SK-N-SH treated with all-trans-retinoic acid at 6 μM for 48 hours (cell line): ENCODE measurements at regions not wholly inside any gene's neighbourhood (a gene's known extent, or its start where the extent isn't known, plus 50 kb on each side); places are given as distances from the start of the nearest gene placed in this dataset.

Experiments
- ATAC-seq: fragments of 200-7000 bp; cut with Tn5 transposase; 3 replicates; pipeline ENCODE4 v1.9.1; 2020; ENCODE audit warnings: mild to moderate bottlenecking, moderate library complexity
- BACH2 ChIP-seq: fragments of 250-450 bp; sonication (Bioruptor Pico); IDR thresholded peaks from 2 replicates; pipeline ENCODE4 v1.9.0; 2021; ENCODE audit warnings: mild to moderate bottlenecking, borderline replicate concordance
- CSDC2 ChIP-seq: fragments of 250-450 bp; sonication (Bioruptor Pico); IDR thresholded peaks from 2 replicates; pipeline ENCODE4 v1.5.0; 2020; ENCODE audit warnings: mild to moderate bottlenecking, moderate library complexity
- ISL1 ChIP-seq: fragments of 250-450 bp; sonication (Bioruptor Pico); IDR thresholded peaks from 2 replicates; pipeline ENCODE4 v2.1.2; 2022; ENCODE audit warnings: mild to moderate bottlenecking, moderate library complexity
- OSR1 ChIP-seq: fragments of 250-450 bp; sonication (Bioruptor Pico); IDR thresholded peaks from 2 replicates; pipeline ENCODE4 v1.8.0; 2022; ENCODE audit warnings: moderate library complexity, mild to moderate bottlenecking, inconsistent platforms
- PPARA ChIP-seq: fragments of 250-450 bp; sonication (Bioruptor Pico); IDR thresholded peaks from 2 replicates; pipeline ENCODE4 v1.5.0; 2020; ENCODE audit warnings: mild to moderate bottlenecking, borderline replicate concordance
- RARB ChIP-seq: fragments of 250-450 bp; sonication (Bioruptor Pico); IDR thresholded peaks from 2 replicates; pipeline ENCODE4 v1.8.0; 2021; ENCODE audit warnings: mild to moderate bottlenecking, moderate library complexity
- SNAI2 ChIP-seq: fragments of 250-450 bp; sonication (Bioruptor Pico); IDR thresholded peaks from 2 replicates; pipeline ENCODE4 v1.5.0; 2020; ENCODE audit warnings: mild to moderate bottlenecking, moderate library complexity
- TCF4 ChIP-seq: fragments of 250-450 bp; sonication (Bioruptor Pico); IDR thresholded peaks from 2 replicates; pipeline ENCODE4 v1.8.0; 2021; ENCODE audit warnings: mild to moderate bottlenecking, moderate library complexity, borderline replicate concordance
- TOX ChIP-seq: fragments of 250-450 bp; sonication (Bioruptor Pico); IDR thresholded peaks from 2 replicates; pipeline ENCODE4 v1.8.0; 2021; ENCODE audit warnings: mild to moderate bottlenecking, moderate library complexity, borderline replicate concordance
- ZFP3 ChIP-seq: fragments of 250-450 bp; sonication (Bioruptor Pico); IDR thresholded peaks from 2 replicates; pipeline ENCODE4 v1.5.0; 2020; ENCODE audit warnings: mild to moderate bottlenecking, moderate library complexity
- ZFP30 ChIP-seq: fragments of 450-650 bp; formaldehyde crosslinking; IDR thresholded peaks from 2 replicates; pipeline ENCODE4 v1.5.0; 2022; ENCODE audit warnings: mild to moderate bottlenecking, moderate library complexity
- ZNF70 ChIP-seq: fragments of 450-650 bp; formaldehyde crosslinking; IDR thresholded peaks from 2 replicates; pipeline ENCODE4 v1.5.0; 2020; ENCODE audit warnings: mild to moderate bottlenecking, moderate library complexity
- ZNF8 ChIP-seq: fragments of 450-650 bp; formaldehyde crosslinking; IDR thresholded peaks from 2 replicates; pipeline ENCODE4 v1.5.0; 2020; ENCODE audit warnings: mild to moderate bottlenecking, moderate library complexity
- TF ChIP-seq, protein P1 (sequence below): fragments of 250-450 bp; sonication (Bioruptor Pico); IDR thresholded peaks from 2 replicates; pipeline ENCODE4 v1.5.1; 2020; ENCODE audit warnings: low read depth, mild to moderate bottlenecking, moderate library complexity
- TF ChIP-seq, protein P2 (sequence below): fragments of 250-450 bp; sonication (Bioruptor Pico); IDR thresholded peaks from 2 replicates; pipeline ENCODE4 v1.8.0; 2020; ENCODE audit warnings: mild to moderate bottlenecking, moderate library complexity, borderline replicate concordance
- TF ChIP-seq, protein P3 (sequence below): fragments of 250-450 bp; sonication (Bioruptor Pico); IDR thresholded peaks from 2 replicates; pipeline ENCODE4 v1.5.0; 2020; ENCODE audit warnings: mild to moderate bottlenecking, moderate library complexity
- TF ChIP-seq, protein P4 (sequence below): fragments of 250-450 bp; sonication (Bioruptor Pico); IDR thresholded peaks from 2 replicates; pipeline ENCODE4 v1.8.0; 2021; ENCODE audit warnings: low read depth, mild to moderate bottlenecking, moderate library complexity, borderline replicate concordance

DNA sequence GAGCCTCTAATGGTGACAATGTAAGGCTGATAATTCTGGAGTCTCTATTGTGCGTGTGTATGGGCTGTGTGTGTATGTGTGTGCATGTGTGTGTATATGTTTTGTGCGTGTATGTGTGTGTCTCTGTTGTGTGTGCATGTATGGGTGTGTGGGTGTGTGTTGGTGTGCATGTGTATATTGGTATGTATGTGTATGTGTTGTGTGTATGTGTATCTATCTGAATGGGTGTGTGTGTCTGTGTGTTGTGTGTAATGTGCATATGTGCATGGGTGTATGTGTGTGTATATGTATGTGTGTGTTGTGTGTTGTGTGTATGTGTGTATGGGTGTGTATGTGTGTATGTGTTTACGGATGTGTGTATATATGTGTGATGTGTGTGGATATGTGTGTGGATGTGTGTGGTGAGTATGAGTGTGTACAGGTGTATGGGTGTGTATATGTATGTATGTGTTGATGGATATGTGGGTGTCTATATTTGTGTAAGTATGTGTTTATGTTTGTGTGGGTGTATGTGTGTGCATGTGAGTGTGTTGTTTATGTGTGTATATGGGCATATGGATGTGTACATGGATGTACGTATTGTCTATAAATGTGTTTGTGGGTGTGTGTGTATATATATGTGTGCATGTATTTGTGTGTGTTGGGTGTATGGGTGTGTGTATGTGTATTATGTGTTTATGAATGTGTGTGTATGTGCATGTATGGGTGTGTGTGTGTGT, 366.7 kb downstream of the UQCRFS1 start:
- no peak for ATAC-seq
- TF ChIP-seq OSR1 (no peak), PPARA (CRISPR knock-in tag) (no peak), BACH2 (CRISPR knock-in tag) (no peak), ZFP3 (CRISPR knock-in tag) (no peak)
- TF ChIP-seq, protein P1, sequence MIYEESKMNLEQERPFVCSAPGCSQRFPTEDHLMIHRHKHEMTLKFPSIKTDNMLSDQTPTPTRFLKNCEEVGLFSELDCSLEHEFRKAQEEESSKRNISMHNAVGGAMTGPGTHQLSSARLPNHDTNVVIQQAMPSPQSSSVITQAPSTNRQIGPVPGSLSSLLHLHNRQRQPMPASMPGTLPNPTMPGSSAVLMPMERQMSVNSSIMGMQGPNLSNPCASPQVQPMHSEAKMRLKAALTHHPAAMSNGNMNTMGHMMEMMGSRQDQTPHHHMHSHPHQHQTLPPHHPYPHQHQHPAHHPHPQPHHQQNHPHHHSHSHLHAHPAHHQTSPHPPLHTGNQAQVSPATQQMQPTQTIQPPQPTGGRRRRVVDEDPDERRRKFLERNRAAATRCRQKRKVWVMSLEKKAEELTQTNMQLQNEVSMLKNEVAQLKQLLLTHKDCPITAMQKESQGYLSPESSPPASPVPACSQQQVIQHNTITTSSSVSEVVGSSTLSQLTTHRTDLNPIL, result no peak

DNA sequence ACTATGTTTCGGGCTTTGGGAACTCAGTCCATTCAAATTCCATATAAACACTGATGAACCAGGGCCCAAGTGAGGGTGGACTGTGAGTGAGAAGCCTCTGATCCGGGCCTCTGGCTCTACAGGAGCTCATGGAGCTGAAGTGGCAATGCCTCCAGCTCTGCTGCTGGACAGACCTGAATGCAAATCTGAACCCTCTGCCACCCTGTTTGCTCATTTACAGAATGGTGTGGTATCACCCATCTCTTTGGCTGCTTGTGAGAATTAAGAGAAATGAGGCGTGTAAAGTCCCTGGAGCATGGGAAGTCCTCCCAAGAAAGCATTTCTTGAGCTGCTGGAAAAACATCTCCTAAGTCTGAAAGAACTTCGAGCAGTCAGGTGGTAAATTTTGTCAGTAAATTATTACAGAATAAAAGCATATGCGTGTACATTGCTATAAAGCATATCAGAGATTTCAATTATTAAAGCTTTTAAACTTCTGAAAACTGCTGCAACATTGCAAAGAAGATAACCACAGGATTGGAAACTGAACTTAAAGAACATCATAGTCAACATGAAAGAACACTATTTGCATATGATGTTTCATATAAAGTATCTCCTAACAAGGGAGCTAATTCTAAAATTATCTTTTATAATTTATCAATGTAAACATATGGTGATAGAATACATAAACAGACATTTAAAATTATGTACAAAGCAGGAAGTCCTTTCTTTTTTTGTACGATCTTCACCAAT, 369.0 kb downstream of the UQCRFS1 start:
- no peak for ATAC-seq
- TF ChIP-seq, protein P2, sequence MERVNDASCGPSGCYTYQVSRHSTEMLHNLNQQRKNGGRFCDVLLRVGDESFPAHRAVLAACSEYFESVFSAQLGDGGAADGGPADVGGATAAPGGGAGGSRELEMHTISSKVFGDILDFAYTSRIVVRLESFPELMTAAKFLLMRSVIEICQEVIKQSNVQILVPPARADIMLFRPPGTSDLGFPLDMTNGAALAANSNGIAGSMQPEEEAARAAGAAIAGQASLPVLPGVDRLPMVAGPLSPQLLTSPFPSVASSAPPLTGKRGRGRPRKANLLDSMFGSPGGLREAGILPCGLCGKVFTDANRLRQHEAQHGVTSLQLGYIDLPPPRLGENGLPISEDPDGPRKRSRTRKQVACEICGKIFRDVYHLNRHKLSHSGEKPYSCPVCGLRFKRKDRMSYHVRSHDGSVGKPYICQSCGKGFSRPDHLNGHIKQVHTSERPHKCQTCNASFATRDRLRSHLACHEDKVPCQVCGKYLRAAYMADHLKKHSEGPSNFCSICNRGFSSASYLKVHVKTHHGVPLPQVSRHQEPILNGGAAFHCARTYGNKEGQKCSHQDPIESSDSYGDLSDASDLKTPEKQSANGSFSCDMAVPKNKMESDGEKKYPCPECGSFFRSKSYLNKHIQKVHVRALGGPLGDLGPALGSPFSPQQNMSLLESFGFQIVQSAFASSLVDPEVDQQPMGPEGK (CRISPR knock-in tag), result no peak
- TF ChIP-seq, protein P3, sequence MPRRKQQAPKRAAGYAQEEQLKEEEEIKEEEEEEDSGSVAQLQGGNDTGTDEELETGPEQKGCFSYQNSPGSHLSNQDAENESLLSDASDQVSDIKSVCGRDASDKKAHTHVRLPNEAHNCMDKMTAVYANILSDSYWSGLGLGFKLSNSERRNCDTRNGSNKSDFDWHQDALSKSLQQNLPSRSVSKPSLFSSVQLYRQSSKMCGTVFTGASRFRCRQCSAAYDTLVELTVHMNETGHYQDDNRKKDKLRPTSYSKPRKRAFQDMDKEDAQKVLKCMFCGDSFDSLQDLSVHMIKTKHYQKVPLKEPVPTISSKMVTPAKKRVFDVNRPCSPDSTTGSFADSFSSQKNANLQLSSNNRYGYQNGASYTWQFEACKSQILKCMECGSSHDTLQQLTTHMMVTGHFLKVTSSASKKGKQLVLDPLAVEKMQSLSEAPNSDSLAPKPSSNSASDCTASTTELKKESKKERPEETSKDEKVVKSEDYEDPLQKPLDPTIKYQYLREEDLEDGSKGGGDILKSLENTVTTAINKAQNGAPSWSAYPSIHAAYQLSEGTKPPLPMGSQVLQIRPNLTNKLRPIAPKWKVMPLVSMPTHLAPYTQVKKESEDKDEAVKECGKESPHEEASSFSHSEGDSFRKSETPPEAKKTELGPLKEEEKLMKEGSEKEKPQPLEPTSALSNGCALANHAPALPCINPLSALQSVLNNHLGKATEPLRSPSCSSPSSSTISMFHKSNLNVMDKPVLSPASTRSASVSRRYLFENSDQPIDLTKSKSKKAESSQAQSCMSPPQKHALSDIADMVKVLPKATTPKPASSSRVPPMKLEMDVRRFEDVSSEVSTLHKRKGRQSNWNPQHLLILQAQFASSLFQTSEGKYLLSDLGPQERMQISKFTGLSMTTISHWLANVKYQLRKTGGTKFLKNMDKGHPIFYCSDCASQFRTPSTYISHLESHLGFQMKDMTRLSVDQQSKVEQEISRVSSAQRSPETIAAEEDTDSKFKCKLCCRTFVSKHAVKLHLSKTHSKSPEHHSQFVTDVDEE, result no peak
- TF ChIP-seq TOX (CRISPR knock-in tag), result no peak
- TF ChIP-seq, protein P4, sequence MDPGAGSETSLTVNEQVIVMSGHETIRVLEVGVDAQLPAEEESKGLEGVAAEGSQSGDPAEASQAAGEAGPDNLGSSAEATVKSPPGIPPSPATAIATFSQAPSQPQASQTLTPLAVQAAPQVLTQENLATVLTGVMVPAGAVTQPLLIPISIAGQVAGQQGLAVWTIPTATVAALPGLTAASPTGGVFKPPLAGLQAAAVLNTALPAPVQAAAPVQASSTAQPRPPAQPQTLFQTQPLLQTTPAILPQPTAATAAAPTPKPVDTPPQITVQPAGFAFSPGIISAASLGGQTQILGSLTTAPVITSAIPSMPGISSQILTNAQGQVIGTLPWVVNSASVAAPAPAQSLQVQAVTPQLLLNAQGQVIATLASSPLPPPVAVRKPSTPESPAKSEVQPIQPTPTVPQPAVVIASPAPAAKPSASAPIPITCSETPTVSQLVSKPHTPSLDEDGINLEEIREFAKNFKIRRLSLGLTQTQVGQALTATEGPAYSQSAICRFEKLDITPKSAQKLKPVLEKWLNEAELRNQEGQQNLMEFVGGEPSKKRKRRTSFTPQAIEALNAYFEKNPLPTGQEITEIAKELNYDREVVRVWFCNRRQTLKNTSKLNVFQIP, result no peak
- TF ChIP-seq, protein P1, result no peak
- TF ChIP-seq RARB, result no peak
- no peak for TF ChIP-seq ZFP30 (CRISPR knock-in tag)
- TF ChIP-seq SNAI2 (CRISPR knock-in tag), result no peak
- TF ChIP-seq BACH2 (CRISPR knock-in tag), result no peak
- TF ChIP-seq TCF4, result no peak
- no peak for TF ChIP-seq CSDC2 (CRISPR knock-in tag)

DNA sequence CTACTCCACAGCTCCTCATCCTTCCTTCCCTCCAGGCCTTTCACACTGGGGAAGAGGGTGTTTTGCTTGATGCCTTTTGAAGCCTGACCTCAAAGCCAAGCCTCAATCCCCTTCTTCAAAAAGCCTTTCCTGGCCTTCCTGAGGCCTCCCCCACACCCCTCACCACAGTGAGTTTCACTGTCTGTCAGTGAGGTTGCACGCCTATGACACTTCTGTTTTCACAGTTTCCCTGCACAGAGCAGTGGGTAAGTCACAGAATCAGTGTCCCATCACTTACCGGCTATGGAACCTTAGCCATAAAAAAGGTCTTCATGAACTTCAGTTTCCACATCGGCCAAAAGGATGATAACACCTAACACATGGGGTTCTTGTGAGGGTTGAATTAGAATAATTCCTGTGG, 371.4 kb downstream of the UQCRFS1 start:
- TF ChIP-seq ISL1 (CRISPR knock-in tag) (no peak), ZFP3 (CRISPR knock-in tag) (no peak), PPARA (CRISPR knock-in tag) (no peak), ZNF8 (no peak), TCF4 (no peak), ZNF70 (CRISPR knock-in tag) (no peak)
- TF ChIP-seq, protein P3, result no peak
- TF ChIP-seq, protein P2 (CRISPR knock-in tag), result no peak
- ATAC-seq, result no peak
